GM21360 (cell line): ENCODE measurements at regions not wholly inside any gene's neighbourhood (a gene's known extent, or its start where the extent isn't known, plus 50 kb on each side); places are given as distances from the start of the nearest gene placed in this dataset.

Experiments used
- ATAC-seq: cut with Tn5 transposase; IDR thresholded peaks from one replicate; pipeline ENCODE4 v1.9.1; 2021; ENCODE audit warnings: mild to moderate bottlenecking, moderate library complexity; ENCODE audit not compliant: unreplicated experiment

DNA sequence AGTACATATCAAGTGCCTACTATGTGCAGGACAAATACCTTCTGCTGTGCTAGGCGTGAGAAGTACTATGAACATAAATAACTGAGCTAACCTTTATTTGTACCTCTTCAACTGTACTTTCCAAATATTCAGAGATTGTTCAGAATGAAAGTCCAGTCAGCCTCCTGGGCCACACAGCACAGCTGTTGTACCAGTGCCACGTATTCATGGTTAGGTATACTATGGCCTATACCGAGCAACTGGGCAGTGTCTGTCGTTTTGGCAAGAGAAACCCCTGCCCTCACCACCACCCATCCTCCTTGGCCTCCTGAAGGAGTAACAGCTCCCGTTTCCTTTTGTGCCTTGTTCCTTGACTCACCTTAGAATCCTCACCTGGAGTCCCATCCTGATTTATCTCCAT, 53.0 kb downstream of the RASSF10 start:
- ATAC-seq = no peak

- no peak for ATAC-seq
Observed at GRCh38 chr11:13064593-13064992, 55.5 kb downstream of the RASSF10 start.

DNA sequence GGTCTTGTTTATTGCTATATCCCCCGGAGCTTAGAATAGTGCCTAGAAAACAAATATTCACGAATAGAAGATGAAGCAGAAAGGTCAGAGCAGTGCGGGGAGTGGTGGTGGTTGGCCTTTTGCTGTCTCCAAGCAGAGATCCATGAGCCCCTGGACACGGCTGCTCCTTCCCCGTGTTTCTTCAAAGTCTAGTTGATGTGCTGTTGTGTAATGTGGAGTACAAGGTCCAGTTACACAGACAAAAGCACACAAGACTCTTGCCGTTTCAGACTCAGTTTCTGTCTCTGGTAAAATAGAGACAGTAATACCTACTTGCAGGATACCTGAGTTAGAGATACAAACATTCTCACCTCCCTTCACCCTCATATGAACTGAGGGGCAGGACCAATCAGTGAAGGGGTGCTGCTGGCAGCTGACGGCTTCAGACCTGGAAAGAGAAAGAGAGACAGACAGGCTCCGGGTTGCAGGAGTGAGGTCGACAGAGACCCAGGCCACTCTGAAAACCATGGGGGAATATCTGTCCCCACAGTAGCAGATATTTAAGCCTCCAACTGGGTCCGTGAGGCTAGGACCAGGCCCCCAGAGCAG, 56.2 kb downstream of the RASSF10 start:
- ATAC-seq = no peak

- ATAC-seq = no peak
Observed at GRCh38 chr11:13068211-13068610, 59.1 kb downstream of the RASSF10 start.

DNA sequence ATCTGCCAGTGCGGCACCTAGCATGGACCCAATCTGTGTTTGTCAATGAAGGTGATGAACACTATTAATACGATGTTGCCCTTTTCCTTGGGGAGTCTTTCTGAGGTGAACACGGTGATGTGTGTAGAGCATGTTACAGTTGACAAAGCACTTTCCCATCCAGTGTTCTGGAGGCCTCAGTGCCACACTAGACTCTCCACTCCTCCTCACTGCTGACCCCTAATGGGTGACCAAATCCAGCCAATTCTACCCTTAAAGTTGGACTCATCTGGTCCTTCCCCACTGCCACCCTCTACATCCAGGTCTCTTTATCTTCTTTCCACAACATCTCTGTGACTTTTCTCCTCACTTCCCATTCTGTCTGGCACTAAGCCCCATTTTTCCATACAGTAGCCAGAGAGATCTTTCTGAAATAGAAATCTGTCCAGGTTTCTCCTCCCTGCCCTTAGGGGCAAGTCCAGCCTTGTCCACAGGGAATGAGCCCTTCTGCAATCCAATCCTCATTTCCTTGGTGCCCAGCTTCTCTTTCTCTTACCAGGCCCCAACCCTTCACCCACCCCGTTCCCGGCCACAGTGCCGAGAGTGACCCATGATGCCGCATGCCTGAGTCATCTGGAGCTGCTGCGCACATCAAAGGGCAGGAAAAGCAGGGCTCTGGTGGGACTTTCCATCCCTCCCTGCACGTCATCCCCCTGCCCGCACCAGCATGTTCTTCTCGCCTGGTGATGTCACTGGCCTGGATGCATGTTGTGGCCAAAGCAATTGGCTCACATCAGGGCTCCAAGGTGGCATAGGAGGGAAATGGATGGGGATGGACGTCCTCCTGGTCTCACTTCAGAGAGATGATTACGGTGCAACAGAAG, 64.2 kb downstream of the RASSF10 start:
- ATAC-seq = no peak

- no peak for ATAC-seq
Observed at GRCh38 chr11:13074714-13075464, 65.8 kb downstream of the RASSF10 start.

DNA sequence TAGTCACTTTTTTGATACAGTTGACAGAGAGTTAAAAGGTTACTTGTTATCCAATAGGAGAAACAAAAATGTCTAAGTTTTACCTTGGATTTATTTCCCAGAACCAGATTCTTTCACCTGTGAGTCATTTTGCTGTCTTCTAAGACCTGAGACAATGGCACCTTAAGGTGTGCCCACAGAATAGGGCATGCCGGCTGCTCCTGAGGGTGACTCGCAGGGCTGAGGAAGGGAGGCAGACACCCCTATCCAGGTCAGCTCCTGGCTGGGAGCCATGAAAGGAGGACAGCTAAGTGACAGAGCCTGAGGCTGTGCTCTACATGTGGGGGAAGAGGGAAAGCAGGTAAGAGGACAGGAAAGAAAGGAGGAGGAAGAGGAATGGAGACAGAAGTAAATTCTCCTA, 67.8 kb downstream of the RASSF10 start:
- no peak for ATAC-seq

GRCh38 chr11:13080861-13081260, 71.7 kb downstream of the RASSF10 start:
- no peak for ATAC-seq

- no peak for ATAC-seq
Observed at GRCh38 chr11:13082588-13082987, 73.5 kb downstream of the RASSF10 start.

GRCh38 chr11:13090228-13090708, 81.2 kb downstream of the RASSF10 start:
- no peak for ATAC-seq

- ATAC-seq = no peak
Observed at GRCh38 chr11:13091373-13091772, 82.3 kb downstream of the RASSF10 start.

- ATAC-seq = no peak
Observed at GRCh38 chr11:13091804-13092203, 82.7 kb downstream of the RASSF10 start.

DNA sequence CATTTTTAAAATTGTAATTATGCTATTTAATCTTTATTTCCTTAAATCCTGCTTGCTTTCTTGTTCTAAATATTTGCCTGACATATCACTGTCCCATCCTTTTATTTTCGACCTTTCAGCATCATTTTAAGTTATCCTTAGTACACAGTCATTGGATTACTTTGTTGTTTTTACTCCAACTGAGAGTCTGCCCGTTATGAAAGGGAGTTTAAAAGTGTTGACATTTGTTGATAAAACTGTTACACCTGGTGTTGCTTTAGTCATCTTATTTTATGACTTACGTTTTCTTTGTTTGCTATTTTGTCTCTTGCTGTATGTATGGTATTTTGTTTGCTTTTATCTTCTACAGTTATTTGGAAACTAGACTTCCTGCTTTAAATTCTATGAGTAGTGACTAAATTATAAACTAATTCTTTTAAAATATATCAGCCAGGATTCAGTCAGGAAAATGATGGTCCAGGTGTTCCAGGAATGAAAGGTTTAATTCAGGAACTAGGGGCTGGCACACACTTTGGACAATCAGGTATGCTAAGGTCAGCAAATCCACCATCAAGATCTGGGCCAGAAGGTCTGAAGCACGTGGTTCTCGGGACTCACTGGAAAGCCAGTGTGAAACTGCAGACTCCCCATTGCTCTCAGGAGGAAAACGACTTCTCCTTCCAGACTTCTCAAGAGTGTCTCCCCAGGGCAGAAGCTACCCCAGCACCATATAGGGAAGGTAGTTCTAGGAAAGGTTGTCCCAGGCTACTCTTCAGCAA, 86.0 kb downstream of the RASSF10 start:
- ATAC-seq = no peak

DNA sequence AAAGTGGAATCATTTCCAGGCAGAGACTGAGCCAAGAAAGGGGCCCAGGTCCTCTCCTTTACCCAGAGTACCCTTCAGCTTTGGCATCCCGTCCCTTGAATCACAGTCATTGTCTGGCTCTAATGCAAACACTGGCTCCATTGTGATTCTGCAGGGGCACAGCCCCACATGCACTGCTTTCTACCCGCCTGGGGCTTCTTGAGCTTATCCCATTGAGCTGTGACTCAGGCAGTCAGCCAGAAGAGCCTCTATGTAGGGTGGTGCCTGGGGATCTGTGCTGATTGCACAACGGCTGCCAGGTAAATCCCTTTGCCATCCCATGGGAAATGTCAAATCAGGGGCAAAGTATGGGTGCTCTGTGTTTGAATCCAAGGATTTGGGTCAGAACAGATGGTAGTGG, 88.9 kb downstream of the RASSF10 start:
- ATAC-seq = no peak

DNA sequence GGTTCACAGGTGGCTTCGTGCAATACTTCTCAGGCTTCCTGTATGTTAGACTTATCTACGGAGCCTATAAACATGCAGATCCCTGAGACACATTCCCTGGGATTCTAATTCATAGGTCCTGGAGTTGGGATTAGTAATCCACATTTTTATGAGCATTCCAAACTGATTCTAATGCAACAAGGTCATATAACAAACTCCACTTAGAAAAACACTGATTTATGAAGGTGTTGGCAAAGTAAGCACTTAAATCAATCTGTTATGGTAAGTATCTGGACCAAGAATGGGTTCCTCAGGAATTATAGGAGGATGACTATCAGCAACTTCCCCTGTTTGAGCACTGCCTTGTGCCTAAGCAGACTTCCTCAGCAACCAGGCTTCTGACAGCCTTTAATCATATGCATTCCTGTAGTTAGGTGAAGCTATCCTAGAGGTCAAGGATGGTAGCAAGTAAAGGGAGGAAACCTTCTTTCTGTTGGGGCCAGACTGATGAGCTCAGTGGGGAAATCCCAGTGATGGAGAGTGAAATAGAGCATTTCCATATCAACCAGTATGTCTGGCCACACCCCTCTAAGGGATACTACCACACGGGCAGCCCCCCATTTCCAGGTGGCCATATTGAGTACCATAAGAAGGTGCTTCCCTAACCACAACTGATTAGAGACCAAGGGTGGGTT, 89.6 kb downstream of the RASSF10 start:
- ATAC-seq = no peak

DNA sequence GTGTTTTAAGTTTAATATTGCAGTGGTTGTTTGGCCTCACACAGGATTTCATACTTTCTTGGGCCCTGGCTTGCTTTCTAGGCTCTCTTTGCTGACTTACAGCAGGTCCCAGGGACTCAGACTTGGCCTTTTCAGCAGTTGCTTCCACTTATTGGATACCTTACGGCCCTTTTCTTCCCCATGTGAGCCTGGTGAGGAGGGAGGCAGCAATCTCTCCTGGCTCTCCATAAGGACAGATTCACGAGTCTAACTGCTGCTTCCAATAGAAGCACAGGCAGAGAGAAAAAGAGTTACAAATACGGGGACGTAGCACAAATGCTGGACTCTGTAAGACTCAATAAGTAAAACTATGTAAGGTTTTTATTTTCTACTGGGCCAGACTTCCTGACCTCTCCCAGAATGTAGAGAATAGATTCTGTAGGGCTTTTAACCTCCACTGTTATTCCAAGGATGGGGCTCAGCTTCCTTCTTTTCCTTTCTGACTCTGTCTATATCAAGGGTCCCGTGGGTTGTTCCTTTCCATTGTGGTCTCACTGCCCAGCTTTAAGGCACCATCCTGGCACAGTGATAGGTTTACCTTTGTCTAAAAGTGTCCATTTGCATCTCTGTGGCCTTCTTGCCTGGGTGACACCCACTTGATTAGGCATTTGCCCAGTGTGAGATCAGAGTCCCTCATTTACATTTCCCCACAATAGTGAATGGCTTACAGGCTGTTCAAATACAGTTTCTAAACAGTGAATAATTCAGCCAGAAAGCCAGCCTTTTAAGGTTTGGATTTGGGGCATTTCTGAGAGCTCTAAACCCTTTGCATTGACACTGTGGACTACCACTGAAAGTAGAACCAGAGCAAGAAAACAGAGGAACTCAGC, 92.8 kb downstream of the RASSF10 start:
- ATAC-seq = no peak

GRCh38 chr11:13102513-13102840, 93.4 kb downstream of the RASSF10 start:
- ATAC-seq = no peak

- ATAC-seq = no peak
Observed at GRCh38 chr11:13102865-13103539, 93.9 kb downstream of the RASSF10 start.

GRCh38 chr11:13103962-13104554, 94.9 kb downstream of the RASSF10 start:
- no peak for ATAC-seq
